GM18858 (cell line): ENCODE measurements at regions not wholly inside any gene's neighbourhood (a gene's known extent, or its start where the extent isn't known, plus 50 kb on each side); places are given as distances from the start of the nearest gene placed in this dataset.
"Not testable (repeated sequence)": the region's sequence is repeated elsewhere in the genome, so short reads cannot be mapped to it uniquely, and the experiment has no call there.

Experiments
- ATAC-seq: cut with Tn5 transposase; IDR thresholded peaks from one replicate; pipeline ENCODE4 v1.9.1; 2021; ENCODE audit not compliant: unreplicated experiment

DNA sequence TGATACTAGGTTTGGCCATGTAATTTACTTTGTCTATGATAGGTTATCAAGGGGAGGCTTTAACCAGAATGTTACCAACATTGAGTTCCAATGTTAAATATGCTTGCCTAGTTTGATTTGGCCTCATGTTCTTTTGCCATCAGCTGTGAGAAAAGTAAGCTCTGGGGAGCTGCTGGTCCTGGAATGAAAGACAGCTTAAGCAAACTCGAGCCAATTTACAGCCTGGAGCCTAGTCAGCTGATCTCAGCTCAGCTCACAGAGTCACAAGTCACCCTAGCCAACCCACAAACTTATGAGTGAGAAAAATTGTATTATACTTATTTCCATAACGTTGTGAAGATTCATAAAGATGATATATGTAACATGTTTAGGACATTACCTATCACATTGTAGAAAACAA is 426.7 kb downstream of the RWDD3 start:
- ATAC-seq = no peak

DNA sequence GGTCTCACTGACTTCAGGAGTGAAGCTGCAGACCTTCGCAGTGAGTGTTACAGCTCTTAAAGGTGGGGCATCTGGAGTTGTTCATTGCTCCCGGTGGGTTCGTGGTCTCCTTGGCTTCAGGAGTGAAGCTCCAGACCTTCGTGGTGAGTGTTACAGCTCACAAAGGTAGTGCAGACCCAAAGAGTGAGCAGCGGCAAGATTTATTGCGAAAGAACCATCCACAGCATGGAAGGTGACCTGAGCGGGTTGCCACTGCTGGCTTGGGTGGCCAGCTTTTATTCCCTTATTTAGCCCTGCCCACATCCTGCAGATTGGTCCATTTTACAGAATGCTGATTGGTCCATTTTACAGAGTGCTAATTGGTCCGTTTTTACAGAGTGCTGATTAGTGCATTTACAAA is 429.5 kb downstream of the RWDD3 start:
- ATAC-seq = not testable (repeated sequence)

DNA sequence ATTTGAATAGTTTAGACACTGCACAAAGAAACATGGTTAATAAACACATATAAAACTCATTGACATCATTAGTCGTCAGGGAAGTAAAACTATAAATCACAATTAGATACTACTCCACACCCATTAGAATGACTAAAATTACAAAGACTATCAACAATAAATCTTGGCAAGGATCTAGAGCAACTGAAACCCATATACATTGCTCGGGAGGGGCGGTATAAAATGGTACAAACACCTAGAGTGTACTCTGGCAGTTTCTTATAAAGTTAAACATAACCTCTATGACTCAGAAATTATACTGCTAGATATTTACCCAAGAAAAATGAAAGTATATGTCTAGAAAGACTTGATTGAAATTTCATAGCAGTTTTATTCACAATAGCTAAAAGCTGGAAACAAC is 434.2 kb downstream of the RWDD3 start:
- ATAC-seq = no peak

DNA sequence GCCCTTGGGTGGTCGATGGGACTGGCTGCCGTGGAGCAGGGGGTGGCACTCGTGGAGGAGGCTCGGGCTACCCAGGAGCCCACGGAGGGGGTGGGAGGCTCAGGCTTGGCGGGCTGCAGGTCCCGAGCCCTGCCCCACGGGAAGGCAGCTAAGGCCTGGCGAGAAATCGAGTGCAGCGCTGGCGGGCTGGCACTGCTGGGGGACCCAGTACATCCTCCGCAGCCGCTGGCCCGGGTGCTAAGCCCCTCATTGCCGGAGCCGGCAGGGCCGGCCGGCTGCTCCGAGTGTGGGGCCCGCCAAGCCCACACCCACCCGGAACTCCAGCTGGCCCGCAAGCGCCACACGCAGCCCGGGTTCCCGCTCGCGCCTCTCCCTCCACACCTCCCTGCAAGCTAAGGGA is 435.6 kb downstream of the RWDD3 start:
- not testable (repeated sequence) for ATAC-seq

DNA sequence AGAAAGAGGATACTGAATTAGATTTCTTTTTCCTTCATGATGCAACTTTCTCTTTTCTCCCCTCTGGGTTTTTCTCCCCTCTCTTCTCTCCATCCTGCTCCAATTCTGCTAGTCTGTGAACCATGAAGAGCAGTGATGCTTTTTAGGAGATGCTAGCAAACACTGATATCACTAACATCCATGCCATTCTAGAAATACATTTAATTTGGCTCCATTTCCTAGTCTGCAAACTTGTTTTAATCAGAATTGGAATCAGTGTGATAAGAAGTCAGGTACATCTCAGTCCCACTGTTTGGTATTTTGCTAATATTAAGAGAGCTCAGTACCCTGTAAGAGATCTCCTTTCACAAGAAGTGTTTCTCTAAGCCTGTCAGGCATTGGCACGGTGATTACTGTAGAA is 437.1 kb downstream of the RWDD3 start:
- ATAC-seq = no peak

DNA sequence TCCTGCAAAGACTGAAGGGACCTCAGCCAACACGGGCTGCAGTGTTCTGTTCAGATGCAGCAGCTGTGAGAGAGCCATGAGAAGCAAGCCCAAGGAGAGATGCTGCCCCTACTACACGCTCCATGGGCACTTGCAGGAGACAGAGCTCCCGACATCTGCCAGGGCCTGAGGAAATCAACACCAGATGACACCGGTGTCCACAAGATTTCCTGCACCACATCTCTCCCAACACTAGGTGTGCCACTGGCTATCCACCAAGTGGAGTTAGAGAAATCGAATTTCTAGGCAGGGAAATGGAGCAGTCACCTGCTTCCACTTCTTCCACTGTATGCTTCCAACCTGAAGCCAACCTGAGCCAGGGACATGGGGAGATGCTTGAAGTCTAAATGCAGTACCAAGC is 445.3 kb downstream of the RWDD3 start:
- no peak for ATAC-seq

DNA sequence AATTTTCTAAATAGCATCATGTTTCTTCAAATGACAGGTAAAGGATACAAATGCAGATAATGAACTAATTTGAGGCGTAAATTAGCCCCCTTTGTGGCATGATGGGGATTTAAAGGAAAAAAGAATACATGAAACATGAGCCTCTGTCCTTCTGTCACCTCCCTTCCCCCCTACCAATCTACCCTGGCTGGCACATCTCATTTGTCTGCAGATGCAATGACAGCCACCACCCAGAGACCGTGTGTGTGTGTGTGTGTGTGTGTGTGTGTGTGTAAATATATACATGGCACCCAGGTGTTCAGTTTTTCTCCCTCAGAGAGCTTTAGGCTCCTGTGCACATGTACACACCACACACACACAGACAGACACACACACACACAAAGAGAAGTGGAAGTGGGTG is 451.1 kb downstream of the RWDD3 start:
- no peak for ATAC-seq

DNA sequence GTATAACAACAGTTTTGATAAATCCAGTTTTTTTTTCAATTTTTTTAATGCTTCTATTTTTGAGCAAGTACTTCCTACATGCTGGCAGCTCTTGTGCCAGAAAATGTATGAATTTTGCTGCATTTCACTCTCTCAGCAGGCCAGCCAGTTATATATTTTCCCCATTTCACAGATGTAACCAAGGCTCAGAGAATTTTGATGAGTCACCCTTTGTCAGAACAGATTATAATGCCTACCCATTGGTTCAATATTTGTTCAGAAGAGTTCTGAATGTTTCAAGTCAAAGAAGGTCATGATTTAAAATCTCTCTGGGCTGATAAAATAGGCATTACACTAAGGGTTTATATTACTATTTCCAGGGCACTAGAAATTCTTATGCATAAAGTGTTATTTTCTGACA is 452.2 kb downstream of the RWDD3 start:
- no peak for ATAC-seq

DNA sequence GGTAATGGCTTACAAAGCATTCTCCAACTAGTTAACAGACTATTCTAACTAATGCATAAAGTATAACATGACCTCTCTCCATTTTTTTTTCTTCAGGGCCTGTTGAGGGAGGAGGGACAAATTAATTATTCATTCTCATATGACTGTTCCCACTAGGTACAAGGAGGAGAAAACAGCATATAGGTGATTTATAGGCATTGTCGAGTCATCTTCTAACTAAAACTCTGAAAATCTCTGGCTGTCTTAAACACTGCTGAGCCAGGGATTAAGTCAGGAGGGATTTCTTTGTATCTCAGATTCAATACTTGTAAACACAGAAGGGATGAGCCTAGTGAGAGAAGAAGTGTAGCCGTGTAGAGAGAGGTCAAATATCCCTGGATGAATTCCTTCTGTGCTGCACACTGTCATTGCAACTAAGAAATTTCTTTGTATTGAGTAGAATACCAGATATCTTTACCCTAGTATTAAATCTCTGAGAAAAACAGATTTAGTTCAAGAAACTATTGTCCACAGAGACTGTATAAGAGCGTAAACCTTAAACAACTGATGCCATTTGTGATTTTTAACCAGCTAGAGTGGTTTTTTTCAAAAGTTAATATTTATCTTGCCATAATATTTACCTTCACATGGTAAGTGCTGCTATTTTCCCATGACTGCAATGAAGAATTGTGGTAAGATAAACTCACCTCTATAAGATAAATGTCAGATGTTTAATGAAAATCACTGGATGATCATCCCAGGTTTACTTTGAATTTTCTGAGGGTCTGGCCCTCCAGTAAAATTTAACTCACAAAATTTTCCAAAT is 465.3 kb downstream of the RWDD3 start:
- ATAC-seq = no peak

DNA sequence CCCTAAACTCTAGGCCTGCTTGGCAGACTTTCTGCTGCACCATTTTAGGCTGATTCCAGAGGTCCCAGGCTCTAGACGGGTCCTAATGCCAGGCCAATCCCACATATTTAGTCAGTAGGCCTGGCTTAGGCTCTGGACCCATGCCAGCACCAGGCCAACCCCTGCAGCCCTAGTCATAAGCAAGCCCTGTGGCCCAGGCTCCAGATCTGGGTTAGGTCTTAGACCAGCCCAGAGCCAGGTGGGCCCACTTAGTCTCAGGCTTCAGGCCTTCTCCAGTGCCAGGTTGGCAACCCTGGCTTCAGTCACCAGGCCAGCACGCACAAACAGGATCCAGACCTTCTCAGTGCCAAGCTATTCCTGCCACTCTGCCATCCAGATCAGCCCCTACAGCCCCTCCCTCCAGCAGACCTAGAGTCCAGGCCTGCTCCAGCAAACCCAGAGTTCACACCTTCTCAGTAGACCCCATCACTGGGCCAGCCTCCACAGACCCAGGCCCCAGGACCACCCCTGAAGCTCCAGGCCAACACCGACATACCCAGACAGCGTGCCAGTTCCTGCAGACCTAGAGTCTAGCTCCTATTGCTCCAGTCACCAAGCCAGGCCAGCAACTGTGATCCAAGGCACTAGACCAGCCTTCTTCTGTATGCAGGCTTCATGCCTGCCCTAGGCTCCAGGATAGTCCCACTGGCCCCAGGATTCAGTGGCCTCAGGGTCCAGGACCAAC is 467.6 kb downstream of the RWDD3 start:
- ATAC-seq = no peak

DNA sequence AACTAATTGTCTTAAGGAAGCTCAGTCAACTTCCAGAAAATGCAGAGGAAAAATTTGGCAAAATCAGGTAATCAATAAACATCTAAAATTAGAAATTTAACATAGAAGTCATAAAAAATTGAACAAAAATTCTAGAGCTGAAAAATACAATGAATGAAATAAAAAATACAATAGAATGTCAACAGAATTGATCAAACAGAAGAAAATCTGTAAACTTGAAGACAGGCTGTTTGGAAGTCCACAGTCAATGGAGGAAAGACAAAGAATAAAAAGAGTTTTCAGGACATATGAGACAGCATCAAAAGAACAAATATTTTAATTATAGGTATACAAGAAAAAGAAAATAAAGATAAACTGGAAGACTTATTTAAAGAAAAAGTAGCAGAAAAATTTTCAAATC is 469.0 kb downstream of the RWDD3 start:
- ATAC-seq = no peak

DNA sequence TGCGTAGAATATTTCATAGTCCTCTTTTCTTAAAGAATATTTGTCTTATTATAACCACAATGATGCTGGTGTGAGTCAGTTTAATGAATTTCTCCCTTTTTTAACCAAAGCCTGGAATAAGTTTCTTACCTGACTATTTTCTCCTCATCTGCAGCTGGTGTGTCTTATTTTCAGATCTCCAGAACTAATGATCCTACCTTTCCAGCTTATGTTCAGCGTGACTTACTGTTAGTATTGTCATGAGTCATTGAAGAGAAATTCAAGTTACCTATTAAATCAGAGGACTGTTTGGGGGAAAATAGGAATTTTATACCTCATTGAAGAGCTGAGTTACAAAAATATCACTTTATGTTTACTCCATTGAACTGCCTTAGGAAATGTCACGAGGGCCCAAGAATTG is 482.1 kb downstream of the RWDD3 start:
- no peak for ATAC-seq

DNA sequence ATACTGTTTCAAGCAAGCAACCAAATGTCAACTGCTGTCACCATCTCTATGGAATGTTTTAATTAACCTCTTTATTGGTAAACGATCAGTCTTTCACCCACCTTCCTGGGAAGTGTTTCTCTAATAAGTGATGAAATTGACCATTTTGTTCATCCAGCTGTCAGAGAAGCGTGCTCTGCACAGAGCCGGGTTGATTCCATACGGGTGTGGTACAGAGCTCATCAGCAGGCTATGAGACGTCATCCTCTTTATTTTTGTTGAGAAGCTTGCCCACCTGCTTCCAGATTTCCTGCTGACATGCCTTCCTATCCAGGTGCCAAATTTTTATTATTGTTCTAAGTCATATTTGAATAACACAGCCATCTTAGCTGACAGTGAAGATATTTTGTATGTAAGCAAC is 482.5 kb downstream of the RWDD3 start:
- ATAC-seq = no peak

DNA sequence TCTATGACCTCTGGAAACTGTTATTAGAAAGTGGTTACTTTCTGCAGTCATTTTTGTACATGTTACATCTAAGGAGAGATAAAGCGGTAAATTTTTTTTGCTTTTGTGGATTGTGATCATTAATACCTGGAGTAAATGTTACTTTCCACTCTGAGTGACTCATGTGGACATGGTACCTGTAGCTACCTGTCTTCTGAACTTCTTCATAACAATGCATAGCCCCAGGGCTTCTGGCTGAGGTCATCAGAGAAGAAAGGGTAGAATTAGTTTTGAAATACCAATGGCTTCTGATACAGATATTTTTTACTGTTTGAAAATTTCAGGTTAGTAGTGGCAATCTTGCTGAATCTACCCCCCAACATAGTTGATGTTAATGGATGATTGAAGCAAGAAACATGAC is 489.3 kb downstream of the RWDD3 start:
- no peak for ATAC-seq

DNA sequence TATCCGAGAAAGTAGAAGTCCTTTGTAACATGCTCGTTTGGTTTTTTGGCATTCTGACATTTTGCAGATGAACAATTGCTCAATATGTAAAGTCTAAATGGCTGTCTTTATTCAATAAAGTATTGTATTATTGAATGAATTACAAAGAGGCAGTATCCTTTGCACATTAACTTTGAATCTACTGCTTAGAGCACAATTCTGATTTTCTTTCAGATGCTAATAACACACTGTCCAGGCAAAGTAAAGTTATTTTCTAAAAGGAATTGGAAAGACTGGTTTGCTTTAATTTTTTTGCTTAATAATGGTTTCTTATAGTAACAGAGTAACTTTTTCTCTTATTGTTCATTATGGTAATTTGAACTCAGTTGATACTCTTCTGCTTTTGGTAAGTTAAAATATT is 494.8 kb downstream of the RWDD3 start:
- ATAC-seq = no peak

DNA sequence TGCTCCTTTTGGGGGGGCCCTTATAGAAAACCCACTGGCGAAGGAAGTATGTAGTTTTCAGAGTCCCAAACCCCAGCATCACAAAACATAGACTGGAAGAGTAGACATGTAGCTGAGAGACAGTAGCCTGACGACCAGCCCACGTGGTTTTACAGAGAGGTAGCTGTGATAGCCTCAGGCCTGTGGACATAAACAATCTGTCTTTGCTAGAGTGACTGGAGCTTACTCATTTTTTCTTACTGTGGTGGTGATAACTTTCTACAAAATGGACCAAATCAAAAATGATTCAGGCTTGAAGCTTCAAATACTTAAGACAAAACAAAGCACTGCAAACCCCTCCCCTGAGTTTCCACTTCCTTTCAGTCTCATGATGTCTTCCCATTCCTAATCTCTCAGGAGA is 497.0 kb downstream of the RWDD3 start:
- ATAC-seq = no peak

DNA sequence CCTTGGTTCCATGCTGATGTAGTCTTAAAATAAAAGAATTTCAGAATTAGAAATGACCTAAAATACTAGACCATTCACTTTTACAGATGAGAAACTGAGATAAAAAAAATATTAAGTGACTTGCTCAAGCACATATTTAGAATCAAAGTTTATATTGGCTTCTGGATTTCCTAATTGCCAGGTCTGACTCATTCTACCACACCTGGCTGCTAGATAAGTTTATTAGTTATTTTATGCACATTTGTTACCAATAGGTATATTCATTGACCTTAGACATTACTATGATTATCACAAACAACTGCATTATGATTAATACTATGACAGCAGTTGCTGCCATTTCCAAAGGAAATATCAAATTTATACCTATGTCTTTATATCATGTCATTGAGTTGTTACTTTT is 497.5 kb downstream of the RWDD3 start:
- no peak for ATAC-seq

DNA sequence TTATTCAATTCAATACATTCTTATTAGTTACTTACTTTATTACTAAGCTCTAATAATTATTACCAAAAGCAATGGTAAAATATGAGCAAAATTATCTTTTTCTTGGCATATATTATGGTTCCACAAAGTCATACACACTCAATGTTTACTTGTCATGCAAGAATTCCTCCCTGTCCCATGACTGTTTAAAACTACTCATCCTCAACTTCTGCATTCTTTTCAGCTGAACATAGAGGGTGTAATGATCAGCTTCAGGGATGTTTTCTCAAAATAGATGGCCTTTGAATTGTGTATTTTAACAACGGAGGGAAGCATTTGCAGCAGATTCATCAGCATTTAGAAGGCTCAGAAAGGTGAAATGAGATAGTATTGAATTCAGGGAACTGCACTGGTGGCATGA is 499.0 kb downstream of the RWDD3 start:
- ATAC-seq = no peak

DNA sequence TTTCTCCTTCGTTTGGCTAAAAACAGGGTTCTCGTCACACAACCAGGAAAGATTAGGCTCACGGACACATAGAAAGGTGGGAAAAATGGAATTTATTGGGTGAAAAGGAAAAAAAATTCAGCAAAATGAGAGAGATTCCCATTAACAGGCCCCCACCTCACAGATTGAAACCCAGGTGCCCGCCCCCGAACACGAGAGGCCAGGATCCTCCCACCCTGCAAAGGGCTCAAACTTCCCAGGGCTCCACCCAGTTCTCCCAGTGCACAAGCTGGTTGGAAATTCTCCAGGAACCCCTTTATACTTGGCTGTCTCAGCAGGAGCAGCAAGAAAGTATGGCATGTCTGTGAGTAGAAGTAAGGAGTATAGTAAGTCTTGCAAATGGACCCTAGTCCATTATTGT is 499.7 kb downstream of the RWDD3 start:
- no peak for ATAC-seq

DNA sequence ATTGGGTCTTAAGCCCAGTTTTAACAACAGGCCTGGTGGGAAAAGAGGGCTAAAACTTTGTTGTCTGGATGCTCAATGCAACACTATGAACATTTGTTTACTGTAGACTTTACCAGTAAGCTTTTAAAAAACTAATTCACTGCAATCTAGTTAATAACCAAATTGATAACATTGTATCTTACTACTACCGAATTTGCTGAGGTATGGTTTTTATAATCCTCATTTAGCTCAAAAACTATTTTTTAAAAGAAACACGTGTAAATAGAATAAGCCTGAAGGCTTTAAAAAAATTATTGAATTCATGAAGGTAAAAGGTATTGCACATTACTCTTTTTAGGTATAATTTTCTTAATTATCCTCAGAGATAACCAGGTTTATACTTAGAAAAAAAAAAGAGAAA is 500.6 kb downstream of the RWDD3 start:
- ATAC-seq = no peak

DNA sequence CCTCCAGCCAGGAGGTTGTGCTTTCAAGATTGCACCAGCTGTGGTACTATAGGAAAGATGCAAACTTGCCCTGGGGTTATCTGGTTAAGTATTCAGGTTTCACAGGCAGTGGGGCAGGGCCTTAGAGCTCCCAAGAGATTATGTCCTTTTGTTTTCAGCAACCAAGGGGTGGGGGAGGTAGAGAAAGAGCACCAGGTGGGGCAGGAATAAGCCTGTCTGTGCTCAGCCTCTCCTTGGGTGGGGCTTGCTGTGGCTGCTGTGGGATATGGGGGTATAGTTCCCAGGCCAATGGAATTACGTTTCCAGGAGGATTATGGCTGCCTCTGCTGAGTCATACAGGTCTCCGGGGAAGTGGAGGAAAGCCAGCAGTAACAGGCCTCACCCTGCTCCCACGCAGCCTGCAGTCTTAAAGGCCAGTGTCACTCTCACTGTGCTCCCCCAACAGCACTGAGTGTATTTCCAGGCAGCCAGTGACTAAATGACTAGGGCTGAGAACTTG is 508.6 kb downstream of the RWDD3 start:
- no peak for ATAC-seq

DNA sequence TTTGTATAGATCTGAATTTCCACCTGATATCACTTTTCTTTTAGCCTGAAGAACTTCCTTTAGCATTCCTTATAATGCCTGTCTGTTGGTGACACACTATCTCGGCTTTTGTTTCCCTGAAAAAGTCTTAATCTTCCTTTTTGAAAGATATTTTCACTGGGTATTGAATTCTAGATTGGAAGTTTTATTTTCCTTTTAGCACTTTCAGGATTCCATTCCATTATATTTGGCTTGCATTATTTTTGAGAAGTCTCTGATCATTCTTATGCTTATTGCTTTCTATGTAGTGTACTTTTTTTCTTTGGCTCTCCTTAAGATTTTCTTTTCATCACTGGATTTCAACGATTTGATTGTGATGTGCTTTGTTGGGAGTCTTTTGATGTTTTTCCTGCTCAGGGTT is 510.7 kb downstream of the RWDD3 start:
- ATAC-seq = no peak
